Activated T-helper 1 cell treated with anti-CD3 and anti-CD28 coated beads, Interleukin-12 subunit alpha, Interleukin-12 subunit beta, Interleukin-2, Interleukin-4 antibody, amounts not matched to agents 30 ng/mL and 10 ng/mL and 1 ng/mL, durations not matched to agents 14 hours and 24 hours and 36 hours (primary cell): ENCODE measurements at regions not wholly inside any gene's neighbourhood (a gene's known extent, or its start where the extent isn't known, plus 50 kb on each side); places are given as distances from the start of the nearest gene placed in this dataset.

Experiments used
- DNase-seq: peaks from one replicate; pipeline ENCODE4 v3.0.0; 2021; ENCODE audit warnings: low spot score
- H3K27ac Mint-ChIP-seq: one replicate; pipeline ENCODE4 v1.8.0; 2021; ENCODE audit warnings: mild to moderate bottlenecking, mixed read lengths
- H3K27me3 Mint-ChIP-seq: one replicate; pipeline ENCODE4 v1.8.0; 2022; ENCODE audit warnings: mild to moderate bottlenecking, moderate library complexity, mixed read lengths; ENCODE audit not compliant: insufficient read depth
- H3K36me3 Mint-ChIP-seq: one replicate; pipeline ENCODE4 v1.8.0; 2021; ENCODE audit warnings: low read depth, mixed read lengths
- H3K4me1 Mint-ChIP-seq: one replicate; pipeline ENCODE4 v1.8.0; 2021; ENCODE audit warnings: low read depth, mixed read lengths
- H3K4me3 Mint-ChIP-seq: one replicate; pipeline ENCODE4 v1.8.0; 2021; ENCODE audit warnings: mild to moderate bottlenecking, moderate library complexity, mixed read lengths
- H3K9me3 Mint-ChIP-seq: one replicate; pipeline ENCODE4 v1.8.0; 2021; ENCODE audit warnings: mixed read lengths
- intact Hi-C: fragments of 100-400 bp; cut with micrococcal nuclease; formaldehyde crosslinking; loops from one replicate; pipeline ENCODE4 v1.15.1; 2024

DNA sequence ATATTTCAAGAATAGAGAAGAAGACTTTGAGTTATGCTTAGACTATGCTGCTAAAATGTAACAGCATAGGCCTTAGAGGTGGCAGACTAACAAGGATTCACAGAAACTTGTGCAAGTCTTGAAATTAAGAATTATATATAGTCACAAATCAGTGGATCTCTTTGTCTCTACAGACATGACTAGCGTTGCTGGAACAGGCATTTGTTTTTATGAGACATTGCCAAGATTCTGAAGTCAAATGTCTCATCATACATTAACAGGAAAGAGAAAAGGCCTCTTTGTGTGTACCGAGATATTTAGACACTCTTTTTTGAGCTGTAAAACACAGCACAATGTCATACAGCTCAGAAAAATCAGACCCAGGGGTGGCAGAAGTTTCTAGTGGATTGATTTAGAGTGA lies 207.1 kb downstream of the TMX3 start:
- H3K27me3 Mint-ChIP-seq: peaks cover 2% of the 10 kb centered on the region

DNA sequence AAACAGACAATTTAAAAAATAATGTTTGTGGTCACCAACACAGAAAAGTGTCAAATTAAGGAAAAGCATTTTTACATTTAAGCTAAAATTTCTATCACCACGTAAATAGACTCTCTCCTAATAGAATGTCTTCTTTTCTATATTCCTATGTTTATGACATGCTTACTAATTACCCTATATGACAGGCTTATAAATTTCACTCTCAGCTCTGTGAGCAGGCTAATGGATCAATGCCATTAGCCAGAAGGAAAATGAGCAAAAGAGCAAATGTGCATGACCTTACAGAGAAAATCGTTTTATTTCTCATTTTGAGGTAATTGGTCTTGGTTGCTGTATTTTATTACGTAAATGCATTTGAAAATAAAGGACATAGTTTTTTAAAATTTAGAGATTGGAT lies 209.7 kb downstream of the TMX3 start:
- Mint-ChIP-seq H3K27ac (no peak overlapping the region), H3K36me3 (no peaks in the 10 kb centered on the region), H3K4me3 (no peak overlapping the region), H3K4me1 (no peaks in the 10 kb centered on the region), H3K9me3 (no peaks in the 10 kb centered on the region), H3K27me3 (peaks cover 2% of the 10 kb centered on the region)
- no peak for DNase-seq
- intact Hi-C loops: no loop called here

More for the DNA sequence above, 207.1 kb downstream of the TMX3 start:
- Mint-ChIP-seq H3K9me3 (no peaks in the 10 kb centered on the region), H3K4me3 (no peak overlapping the region), H3K4me1 (no peaks in the 10 kb centered on the region), H3K36me3 (no peaks in the 10 kb centered on the region), H3K27ac (no peak overlapping the region)
- DNase-seq: no peak
- intact Hi-C loops: no loop called here

DNA sequence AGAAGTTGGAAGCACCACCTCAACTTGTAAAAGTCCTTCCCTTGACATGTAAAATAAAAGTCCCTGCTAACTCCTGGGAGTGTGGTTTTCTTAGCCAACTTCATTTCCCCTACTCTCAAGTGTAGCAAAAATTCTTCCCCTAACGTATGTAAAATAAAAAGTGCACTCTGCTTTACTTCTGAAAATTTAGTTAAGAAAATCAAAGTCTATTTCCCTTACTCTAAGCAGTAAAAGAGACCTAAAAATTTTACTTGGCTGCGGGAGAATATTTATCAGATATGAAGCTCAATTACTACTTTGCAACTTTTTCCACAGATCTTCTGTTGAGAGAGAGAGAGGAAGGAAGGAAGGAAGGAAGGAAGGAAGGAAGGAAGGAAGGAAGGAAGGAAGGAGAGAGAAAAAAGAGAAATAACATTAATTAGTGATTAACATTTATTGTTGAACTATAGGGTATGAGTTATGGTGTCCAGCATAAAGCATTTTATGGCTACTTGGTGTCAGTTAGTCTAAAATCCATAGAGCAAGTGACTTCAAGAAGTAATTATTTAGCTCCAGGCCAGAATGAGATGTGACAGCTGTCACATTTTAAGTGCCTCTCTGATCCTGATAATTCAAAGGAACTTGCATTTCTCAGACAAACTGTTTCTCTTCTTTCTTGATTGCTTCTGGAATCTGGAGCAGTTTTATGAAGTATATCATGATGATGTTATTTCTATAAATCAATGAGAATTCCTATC lies 210.3 kb downstream of the TMX3 start:
- Mint-ChIP-seq H3K4me3 (no peak overlapping the region), H3K27ac (no peak overlapping the region)
- no peak for DNase-seq

DNA sequence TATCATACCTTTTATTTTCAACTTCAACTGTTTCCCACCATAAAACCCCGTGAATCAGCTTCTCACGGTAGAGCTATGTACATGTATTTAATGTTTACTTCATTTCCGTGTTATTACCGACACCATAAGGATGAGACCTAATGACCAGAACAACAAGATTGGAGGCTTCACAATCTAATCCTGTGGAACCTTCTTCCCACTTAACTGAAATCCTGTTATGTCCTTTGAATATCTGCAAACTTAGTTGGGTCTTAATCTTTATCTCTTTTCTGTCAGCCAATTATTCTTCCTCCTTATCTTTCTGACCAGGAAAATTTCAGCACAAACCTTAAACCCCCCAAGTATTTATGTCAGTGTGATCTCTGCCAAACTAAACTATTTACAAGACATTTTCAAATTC lies 214.4 kb downstream of the TMX3 start:
- intact Hi-C loops: no loop called here
- Mint-ChIP-seq H3K27me3 (peaks cover 4% of the 10 kb centered on the region), H3K4me1 (no peaks in the 10 kb centered on the region), H3K36me3 (no peaks in the 10 kb centered on the region), H3K4me3 (no peak overlapping the region), H3K27ac (no peak overlapping the region), H3K9me3 (no peaks in the 10 kb centered on the region)
- no peak for DNase-seq

More for the DNA sequence above, 210.3 kb downstream of the TMX3 start:
- Mint-ChIP-seq H3K36me3 (no peaks in the 10 kb centered on the region), H3K4me1 (no peaks in the 10 kb centered on the region), H3K9me3 (no peaks in the 10 kb centered on the region), H3K27me3 (peaks cover 2% of the 10 kb centered on the region)
- intact Hi-C loops: no loop called here

DNA sequence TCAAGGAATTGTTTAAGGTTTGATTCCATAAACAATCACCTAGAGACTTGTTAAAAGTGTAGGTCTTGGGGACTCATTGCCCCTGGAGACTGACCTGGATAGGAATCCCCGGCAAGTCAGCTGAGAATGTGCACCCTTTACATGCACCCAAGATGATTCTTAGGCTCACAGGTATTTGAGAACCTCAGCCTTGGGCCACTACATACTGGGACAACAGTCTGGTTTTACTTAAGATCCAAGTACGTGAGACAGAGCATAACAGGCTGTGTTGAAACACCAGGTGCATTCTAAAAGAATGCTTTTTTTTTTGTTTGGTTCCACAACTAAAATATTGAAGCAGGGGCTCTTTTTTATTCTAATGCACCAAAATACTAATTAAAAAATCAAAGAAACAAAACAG lies 215.8 kb downstream of the TMX3 start:
- Mint-ChIP-seq H3K27ac (no peak overlapping the region), H3K36me3 (no peaks in the 10 kb centered on the region), H3K27me3 (peaks cover 4% of the 10 kb centered on the region), H3K4me1 (no peaks in the 10 kb centered on the region), H3K4me3 (no peak overlapping the region), H3K9me3 (no peaks in the 10 kb centered on the region)
- no peak for DNase-seq
- intact Hi-C loops: no loop called here

DNA sequence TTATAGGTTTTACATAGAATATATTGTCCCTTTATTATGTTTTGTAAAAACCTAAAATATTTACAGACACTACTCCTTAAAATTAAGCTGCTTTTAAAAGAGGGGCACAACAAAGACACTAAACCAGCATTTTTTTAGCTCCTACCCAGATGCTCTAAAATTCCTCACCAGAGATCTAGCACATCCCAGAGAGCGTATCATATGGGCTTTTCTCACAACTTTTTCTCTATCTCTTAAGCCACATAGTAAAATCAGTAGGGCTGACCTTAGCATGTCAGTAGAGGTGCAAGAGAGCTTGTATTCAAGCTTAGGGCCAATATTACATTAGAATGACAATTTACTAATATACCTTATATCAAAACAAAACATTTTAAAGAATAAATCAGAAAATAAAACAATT lies 216.3 kb downstream of the TMX3 start:
- DNase-seq: no peak
- H3K36me3 Mint-ChIP-seq: no peaks in the 10 kb centered on the region
- H3K27me3 Mint-ChIP-seq: peaks cover 4% of the 10 kb centered on the region
- intact Hi-C loops: no loop called here
- H3K27ac Mint-ChIP-seq: no peak overlapping the region
- no peak overlapping the region for H3K4me3 Mint-ChIP-seq
- H3K4me1 Mint-ChIP-seq: no peaks in the 10 kb centered on the region
- H3K9me3 Mint-ChIP-seq: no peaks in the 10 kb centered on the region

DNA sequence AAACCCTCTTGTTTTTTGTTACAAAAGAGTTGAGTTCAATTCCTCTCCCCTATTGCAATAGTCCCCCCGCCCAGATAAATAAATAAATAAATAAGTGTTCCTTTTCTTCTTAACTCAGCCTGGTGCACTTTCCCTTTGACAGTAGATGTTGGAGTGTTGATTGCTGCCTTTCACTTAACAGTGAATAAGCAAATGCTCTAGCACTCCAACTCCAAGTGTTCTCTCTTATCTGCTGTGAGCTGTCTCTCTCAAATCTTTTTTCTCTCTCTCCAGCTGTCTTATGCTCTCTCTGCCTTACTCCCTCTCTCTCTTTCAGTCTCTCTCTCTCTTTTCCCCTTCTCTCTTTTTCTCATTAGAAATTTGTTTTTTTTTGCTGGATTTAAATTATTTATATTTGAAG lies 216.7 kb downstream of the TMX3 start:
- Mint-ChIP-seq H3K36me3 (no peaks in the 10 kb centered on the region), H3K27ac (no peak overlapping the region), H3K4me1 (no peaks in the 10 kb centered on the region), H3K4me3 (no peak overlapping the region), H3K9me3 (no peaks in the 10 kb centered on the region), H3K27me3 (peaks cover 4% of the 10 kb centered on the region)
- DNase-seq: no peak
- intact Hi-C loops: no loop called here

DNA sequence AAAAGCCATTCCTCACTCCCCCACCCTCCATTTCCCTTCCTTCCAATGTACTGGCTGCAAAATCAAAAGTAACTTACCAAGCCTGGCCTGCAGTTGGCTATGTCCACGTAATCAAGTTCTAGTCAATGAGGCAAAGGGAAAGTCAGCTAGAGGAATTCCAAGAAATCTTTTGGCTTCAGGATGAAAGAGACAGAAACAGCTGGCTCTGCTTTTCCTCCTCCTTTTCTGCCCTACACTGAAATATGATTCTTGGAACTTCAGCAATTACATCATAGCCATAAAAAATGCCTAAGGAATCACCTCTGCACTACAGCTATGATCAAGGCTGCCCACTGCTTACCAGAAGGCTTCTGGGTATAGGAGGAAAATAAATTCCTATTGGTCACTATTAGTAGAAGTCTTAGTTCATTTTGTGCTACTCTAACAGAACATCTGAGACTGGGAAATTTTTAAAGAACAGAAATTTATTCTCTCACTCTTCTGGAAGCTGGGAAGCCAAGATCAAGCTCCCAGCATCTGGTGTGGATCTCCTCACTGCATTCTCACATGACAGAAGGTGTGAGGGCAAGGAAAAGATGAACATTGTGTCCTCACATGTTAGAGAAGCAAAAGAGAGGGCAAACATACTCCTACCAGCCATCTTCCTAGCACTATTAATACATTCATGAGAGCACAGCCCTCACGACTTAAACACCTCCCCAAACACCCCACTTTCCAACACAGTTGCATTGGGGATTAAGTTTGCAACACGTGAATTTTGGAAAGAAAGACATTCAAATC lies 219.9 kb downstream of the TMX3 start:
- H3K4me1 Mint-ChIP-seq: no peaks in the 10 kb centered on the region
- H3K36me3 Mint-ChIP-seq: no peaks in the 10 kb centered on the region
- intact Hi-C loops: no loop called here
- H3K4me3 Mint-ChIP-seq: no peak overlapping the region
- H3K27ac Mint-ChIP-seq: no peak overlapping the region
- peaks cover 4% of the 10 kb centered on the region for H3K27me3 Mint-ChIP-seq
- H3K9me3 Mint-ChIP-seq: no peaks in the 10 kb centered on the region
- no peak for DNase-seq

DNA sequence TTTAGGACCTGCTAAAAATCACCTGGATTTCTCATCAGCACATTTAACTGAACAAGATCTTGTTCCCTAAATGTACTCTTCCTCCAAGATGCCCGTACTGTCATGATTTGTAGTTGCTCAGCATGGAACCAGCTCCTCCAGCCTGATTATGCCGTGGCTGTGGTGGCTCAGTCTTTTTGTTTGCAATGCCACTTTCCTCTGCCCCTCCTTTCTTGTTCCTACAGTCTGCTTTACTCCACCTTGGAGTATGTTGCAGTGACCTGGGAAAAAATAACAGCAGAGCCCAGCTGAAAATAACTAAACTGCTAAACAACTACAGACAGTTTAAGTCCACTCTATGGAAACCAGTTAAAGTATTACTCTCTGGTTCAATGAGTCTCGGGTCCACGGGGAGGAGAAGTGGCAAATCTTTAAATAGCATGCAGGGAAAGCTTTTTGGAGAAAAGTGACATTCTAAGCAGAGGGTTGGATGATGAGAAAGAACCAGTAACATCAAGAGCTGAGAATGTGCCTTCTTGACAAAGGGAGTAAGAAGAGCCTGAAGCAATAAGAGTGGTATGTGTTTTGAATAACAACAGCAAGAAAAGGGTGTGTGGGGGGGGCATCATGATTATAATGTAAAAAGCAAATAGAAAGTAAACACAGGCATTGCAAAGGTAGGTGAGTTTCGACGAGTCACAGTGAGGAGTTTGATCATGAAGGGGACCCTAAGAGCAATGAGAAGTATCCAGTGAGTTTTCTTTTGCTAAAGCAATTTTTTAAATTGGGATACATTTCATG lies 225.7 kb downstream of the TMX3 start:
- Mint-ChIP-seq H3K27me3 (no peaks in the 10 kb centered on the region), H3K4me1 (no peaks in the 10 kb centered on the region), H3K27ac (no peak overlapping the region), H3K36me3 (no peaks in the 10 kb centered on the region), H3K4me3 (no peak overlapping the region), H3K9me3 (no peaks in the 10 kb centered on the region)
- no peak for DNase-seq
- intact Hi-C loops: no loop called here

DNA sequence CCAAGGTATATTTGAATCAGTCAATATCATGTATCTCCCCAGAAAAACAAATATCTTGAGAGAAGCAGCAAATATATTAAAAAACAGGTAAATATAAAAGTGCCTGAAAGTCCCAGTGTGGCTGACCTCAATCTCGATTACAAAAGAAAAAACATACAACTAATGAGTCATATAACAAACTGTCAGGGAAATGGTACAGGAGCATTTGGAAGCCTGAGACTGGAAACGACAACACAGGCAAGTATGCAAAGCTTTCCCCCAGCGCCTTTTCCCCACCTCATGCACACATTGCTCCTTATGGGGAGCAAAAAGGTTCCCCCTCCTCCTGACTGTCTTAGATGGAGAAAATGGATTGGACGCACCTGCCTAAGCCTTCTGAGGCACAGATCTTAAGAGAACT lies 230.7 kb downstream of the TMX3 start:
- no peak overlapping the region for H3K27ac Mint-ChIP-seq
- H3K36me3 Mint-ChIP-seq: no peaks in the 10 kb centered on the region
- no peaks in the 10 kb centered on the region for H3K27me3 Mint-ChIP-seq
- no peak for DNase-seq
- no peak overlapping the region for H3K4me3 Mint-ChIP-seq
- no peaks in the 10 kb centered on the region for H3K4me1 Mint-ChIP-seq
- intact Hi-C loops: no loop called here
- no peaks in the 10 kb centered on the region for H3K9me3 Mint-ChIP-seq

DNA sequence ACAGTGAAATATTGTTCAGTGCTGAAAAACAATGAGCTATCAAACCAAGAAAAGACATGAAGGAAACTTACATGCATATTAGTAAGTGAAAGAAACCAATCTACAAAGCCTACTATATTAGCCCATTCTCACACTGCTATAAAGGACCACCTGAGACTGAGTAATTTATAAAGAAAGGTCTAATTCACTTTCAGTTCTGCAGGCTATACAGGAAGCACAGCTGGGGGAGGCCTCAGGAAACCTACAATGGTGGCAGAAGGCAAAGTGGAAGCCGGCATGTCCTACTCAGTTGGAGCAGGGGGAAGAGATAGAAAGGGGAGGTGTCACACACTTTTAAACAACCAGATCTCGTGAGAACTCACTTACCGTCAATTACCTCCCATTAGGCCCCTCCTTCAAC lies 232.1 kb downstream of the TMX3 start:
- Mint-ChIP-seq H3K27ac (no peak overlapping the region), H3K27me3 (no peaks in the 10 kb centered on the region), H3K4me1 (no peaks in the 10 kb centered on the region), H3K36me3 (no peaks in the 10 kb centered on the region), H3K9me3 (no peaks in the 10 kb centered on the region), H3K4me3 (no peak overlapping the region)
- no peak for DNase-seq
- intact Hi-C loops: no loop called here

DNA sequence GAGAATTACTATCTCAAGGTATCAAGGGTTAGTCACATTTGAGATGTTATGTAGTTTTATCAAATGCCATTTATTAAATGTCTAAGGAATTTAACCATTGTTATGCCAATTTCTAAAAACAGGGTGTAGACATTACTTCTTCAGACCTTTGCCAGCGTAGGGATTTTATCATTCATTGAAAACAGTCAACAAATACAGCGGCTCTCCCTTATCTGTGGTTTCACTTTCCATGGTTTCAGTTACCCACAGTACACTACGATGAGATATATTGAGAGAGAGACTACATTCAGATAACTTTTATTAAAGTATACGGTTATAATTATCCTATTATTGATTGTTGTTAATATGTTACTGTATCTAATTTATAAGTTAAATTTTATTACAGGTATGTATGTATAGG lies 234.7 kb downstream of the TMX3 start:
- Mint-ChIP-seq H3K36me3 (no peaks in the 10 kb centered on the region), H3K9me3 (no peaks in the 10 kb centered on the region), H3K4me1 (no peaks in the 10 kb centered on the region), H3K27me3 (no peaks in the 10 kb centered on the region), H3K27ac (no peak overlapping the region), H3K4me3 (no peak overlapping the region)
- DNase-seq: no peak
- intact Hi-C loops: no loop called here

DNA sequence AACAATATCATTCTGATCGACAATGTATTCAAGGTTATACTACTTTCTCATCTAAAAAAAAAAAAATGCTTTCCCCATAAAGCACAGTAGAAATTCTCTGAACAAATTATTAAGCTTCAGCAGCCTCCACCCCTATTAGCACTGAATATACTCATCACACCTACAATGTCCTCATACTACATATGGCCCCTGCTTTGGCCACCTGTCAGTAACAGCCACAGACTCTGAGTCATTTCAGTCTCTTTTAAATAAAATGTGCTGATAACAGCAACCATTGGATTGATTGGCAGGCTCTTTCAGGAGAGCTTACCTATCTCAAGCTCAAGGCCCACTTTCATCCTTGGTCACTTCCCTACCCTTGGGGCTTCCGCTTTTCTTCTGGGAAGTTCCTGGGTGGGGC lies 236.7 kb downstream of the TMX3 start:
- no peaks in the 10 kb centered on the region for H3K36me3 Mint-ChIP-seq
- H3K4me3 Mint-ChIP-seq: no peak overlapping the region
- H3K27ac Mint-ChIP-seq: no peak overlapping the region
- intact Hi-C loops: no loop called here
- DNase-seq: no peak
- no peaks in the 10 kb centered on the region for H3K4me1 Mint-ChIP-seq
- H3K9me3 Mint-ChIP-seq: no peaks in the 10 kb centered on the region
- no peaks in the 10 kb centered on the region for H3K27me3 Mint-ChIP-seq
